Right lobe of liver (tissue), 6 donors: ENCODE measurements at regions not wholly inside any gene's neighbourhood (a gene's known extent, or its start where the extent isn't known, plus 50 kb on each side); places are given as distances from the start of the nearest gene placed in this dataset.

Experiments used
- ATAC-seq, 4 donors: fragments of 200-7000 bp; cut with Tn5 transposase; one replicate each; pipeline ENCODE4 v1.9.1; 2020; ENCODE audit warnings: mild to moderate bottlenecking in 4 of 4, moderate library complexity in 4 of 4
- DNase-seq, 3 donors: peaks; one replicate each; pipeline ENCODE4 v3.0.0-alpha.2; 2020
- H3K27ac ChIP-seq, 3 donors: fragments of 200-600 bp; one replicate each; pipeline ENCODE4 v1.8.0; 2022
- H3K27me3 ChIP-seq, 2 donors: fragments of 200-600 bp; one replicate each; pipeline ENCODE4 v1.8.0; 2022
- H3K36me3 ChIP-seq, 4 donors: fragments of 200-600 bp; sonication (generic) in 1 of 4; one replicate each; pipeline versions ENCODE4 v1.5.1 to v1.8.0; 2017 to 2022; ENCODE audit warnings: control low read depth in 1 of 4
- H3K4me1 ChIP-seq, 4 donors: fragments of 200-600 bp; sonication (generic) in 1 of 4; one replicate each; pipeline versions ENCODE4 v1.5.1 to v1.8.0; 2017 to 2022; ENCODE audit warnings: control low read depth in 1 of 4
- H3K4me3 ChIP-seq, 3 donors: fragments of 200-600 bp; one replicate each; pipeline ENCODE4 v1.8.0; 2022
- H3K9me3 ChIP-seq, 4 donors: fragments of 200-600 bp; sonication (generic) in 1 of 4; one replicate each; pipeline versions ENCODE4 v1.5.1 to v1.8.0; 2017 to 2022; ENCODE audit warnings: control low read depth in 1 of 4
- CTCF ChIP-seq, 4 donors: fragments of 200-600 bp in 3 of 4; fragments of 450-650 bp in 1 of 4; IDR thresholded peaks; one replicate each; pipeline versions ENCODE4 v1.5.1 to v1.8.0; 2016 to 2022; ENCODE audit warnings: antibody characterized with exemption in 4 of 4, mild to moderate bottlenecking in 2 of 4
- POLR2A ChIP-seq: fragments of 450-650 bp; IDR thresholded peaks from one replicate; pipeline ENCODE4 v1.6.1; 2017; ENCODE audit warnings: antibody characterized with exemption, mild to moderate bottlenecking
- WGBS: methylation state at CpG from one replicate; pipeline ENCODE4 v1.1.6; 2018; ENCODE audit warnings: low coverage, low lambda C conversion rate; ENCODE audit not compliant: insufficient coverage; ENCODE audit errors: missing lambda C conversion rate; 5-methylcytosine and 5-hydroxymethylcytosine counted together
- intact Hi-C, 2 donors: fragments of 100-400 bp; cut with DNase I; formaldehyde crosslinking; loops; one replicate each; pipeline versions ENCODE4 v1.11.2 to v1.14.1; 2022
- donor health status: DM: no; HTN: yes; CAD: no.
- donor health status: DM: no; HTN: no; CAD: no.
- donor health status: DM: no; HTN: no; CAD: no.
- donor health status: DM: no; HTN: yes; CAD: no.
- donor health status: DM: no; HTN: yes; CAD: no.

GRCh38 chr4:156623376-156623775 is 348.2 kb downstream of the PDGFC start:
- WGBS, result 70% methylated on average over 3 of the region's 3 CpGs
- no peaks in the 10 kb centered on the region for H3K9me3 ChIP-seq
- ATAC-seq (no peak), DNase-seq (no peak)
- H3K36me3 ChIP-seq, result no peaks in the 10 kb centered on the region
- no peak for TF ChIP-seq POLR2A
- TF ChIP-seq CTCF (IDR thresholded peaks at IDR 0.05), result no peak
- no peaks in the 10 kb centered on the region for H3K4me1 ChIP-seq
- no peak overlapping the region for H3K4me3 ChIP-seq
- no peaks in the 10 kb centered on the region for H3K27me3 ChIP-seq
- intact Hi-C loops, result no loop called here
- H3K27ac ChIP-seq, result no peak overlapping the region

GRCh38 chr4:156620786-156621185 is 350.8 kb downstream of the PDGFC start:
- intact Hi-C loops, result no loop called here
- H3K36me3 ChIP-seq, result no peaks in the 10 kb centered on the region
- TF ChIP-seq CTCF (IDR thresholded peaks at IDR 0.05), result no peak
- no peak for TF ChIP-seq POLR2A

GRCh38 chr4:156619154-156619934 is 352.3 kb downstream of the PDGFC start:
- H3K36me3 ChIP-seq, result no peaks in the 10 kb centered on the region
- no peaks in the 10 kb centered on the region for H3K27me3 ChIP-seq
- no peaks in the 10 kb centered on the region for H3K4me1 ChIP-seq
- TF ChIP-seq CTCF (IDR thresholded peaks at IDR 0.05), result no peak
- no peak for TF ChIP-seq POLR2A
- no peak overlapping the region for H3K4me3 ChIP-seq
- WGBS, result 33% methylated on average over 3 of the region's 3 CpGs
- intact Hi-C loops, result no loop called here
- no peaks in the 10 kb centered on the region for H3K9me3 ChIP-seq
- DNase-seq (no peak), ATAC-seq (no peak)
- no peak overlapping the region for H3K27ac ChIP-seq

More at GRCh38 chr4:156620786-156621185, 350.8 kb downstream of the PDGFC start:
- Histone ChIP-seq H3K9me3 (no peaks in the 10 kb centered on the region), H3K27ac (no peak overlapping the region), H3K4me3 (no peak overlapping the region), H3K4me1 (no peaks in the 10 kb centered on the region), H3K27me3 (no peaks in the 10 kb centered on the region)
- DNase-seq, result no peak
- ATAC-seq, result no peak
- WGBS, result 25% methylated on average over 1 of the region's 1 CpG

- WGBS, result 55% methylated on average over 2 of the region's 2 CpGs
- ATAC-seq, result no peak
- intact Hi-C loops, result no loop called here
- Histone ChIP-seq H3K4me3 (no peak overlapping the region), H3K4me1 (no peaks in the 10 kb centered on the region), H3K27ac (no peak overlapping the region), H3K9me3 (no peaks in the 10 kb centered on the region), H3K36me3 (no peaks in the 10 kb centered on the region), H3K27me3 (no peaks in the 10 kb centered on the region)
- TF ChIP-seq CTCF (IDR thresholded peaks at IDR 0.05) (no peak), POLR2A (no peak)
- no peak for DNase-seq
Observed at GRCh38 chr4:156615066-156615531, 356.5 kb downstream of the PDGFC start.
